OCI-LY3 (cell line): ENCODE measurements at regions not wholly inside any gene's neighbourhood (a gene's known extent, or its start where the extent isn't known, plus 50 kb on each side); places are given as distances from the start of the nearest gene placed in this dataset.

ENCODE experiments used
- CTCF ChIP-seq: fragments of 200-600, 300-600 bp; sonication (generic); IDR thresholded peaks from 2 replicates; pipeline ENCODE4 v1.5.1; 2014; ENCODE audit warnings: antibody characterized with exemption, low read length, low read depth
- EZH2phosphoT487 ChIP-seq: fragments of 200-600 bp; shearing (Covaris generic); IDR thresholded peaks from 2 replicates; pipeline ENCODE4 v1.6.1; 2018; ENCODE audit warnings: antibody characterized with exemption, mixed run types, low read depth

GRCh38 chr6:121837545-121838229 lies 402.2 kb downstream of the GJA1 start:
- TF ChIP-seq CTCF (no peak), EZH2phosphoT487 (no peak)
